DMS79 treated with DMSO at 0.1 percent for 48 hours (cell line): ENCODE measurements at regions not wholly inside any gene's neighbourhood (a gene's known extent, or its start where the extent isn't known, plus 50 kb on each side); places are given as distances from the start of the nearest gene placed in this dataset.
A peak's percentile ranks its signal among the peaks of the same experiment; 100 is the strongest.
"Not testable (repeated sequence)": the region's sequence is repeated elsewhere in the genome, so short reads cannot be mapped to it uniquely, and the experiment has no call there.

ENCODE experiments used
- DNase-seq: peaks from one replicate; lab custom pipeline; 2025; lab: John Stamatoyannopoulos, UW

DNA sequence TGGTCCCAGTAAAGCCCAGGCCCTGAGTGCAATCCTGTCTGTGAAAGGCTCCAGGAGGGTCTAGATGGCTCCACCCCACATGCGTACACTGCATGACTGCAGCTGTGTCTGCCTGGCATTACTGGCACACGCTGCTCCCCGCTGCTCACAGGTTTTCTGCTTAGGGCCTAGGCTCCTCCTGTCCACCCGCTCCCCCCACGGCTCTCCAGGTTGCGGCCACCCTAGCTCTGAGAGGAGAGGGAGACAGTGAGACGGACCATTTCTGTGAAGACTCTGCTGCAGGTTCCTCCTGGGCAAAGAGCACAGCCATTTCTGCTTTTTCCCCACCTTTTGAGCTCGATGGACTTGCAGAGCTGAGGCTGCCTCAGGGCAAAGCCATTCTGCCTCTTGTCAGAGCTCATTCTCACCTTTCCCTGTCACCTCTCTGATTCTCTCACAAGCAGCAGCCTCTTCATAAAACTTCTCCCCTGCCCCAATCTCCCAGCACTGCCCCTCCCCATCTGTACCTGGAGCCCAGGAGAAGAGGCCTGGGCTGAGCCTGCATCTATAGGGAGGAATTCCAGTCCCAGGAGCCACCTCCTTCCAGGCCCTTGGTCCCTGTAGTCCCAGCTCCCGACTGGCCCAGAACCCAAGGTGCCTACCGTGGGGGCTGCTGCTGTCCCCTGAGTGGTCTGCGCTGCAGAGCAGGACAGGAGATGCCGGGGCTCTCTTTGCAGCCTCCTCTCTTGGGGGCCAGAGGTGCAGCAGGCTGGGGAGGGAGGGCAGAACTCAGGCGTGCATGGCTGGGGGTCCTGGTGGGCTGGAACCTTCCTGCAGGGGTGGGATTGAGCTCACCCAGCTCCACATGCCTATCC, 433.7 kb upstream of the B3GAT1 start:
- no peak for DNase-seq

DNA sequence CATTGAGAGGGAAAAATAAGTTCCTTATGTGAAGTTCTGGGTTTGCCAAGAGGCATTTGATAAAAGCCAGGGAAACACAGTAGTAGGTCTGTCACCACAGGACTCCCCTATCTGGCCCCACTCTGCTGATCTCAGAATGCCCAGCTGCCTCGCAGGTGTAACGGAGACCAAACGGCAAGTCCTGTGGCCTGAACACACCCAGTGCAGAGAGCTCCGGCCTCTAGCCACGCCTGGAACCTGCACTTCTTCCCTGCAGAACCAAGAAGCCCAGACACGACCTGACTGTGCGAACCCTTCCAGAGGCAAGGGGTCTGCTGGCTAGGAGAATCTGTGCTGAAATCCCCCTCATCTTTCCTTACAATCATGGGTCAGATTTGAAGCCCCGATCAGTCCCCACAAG, 432.8 kb upstream of the B3GAT1 start:
- DNase-seq: no peak

DNA sequence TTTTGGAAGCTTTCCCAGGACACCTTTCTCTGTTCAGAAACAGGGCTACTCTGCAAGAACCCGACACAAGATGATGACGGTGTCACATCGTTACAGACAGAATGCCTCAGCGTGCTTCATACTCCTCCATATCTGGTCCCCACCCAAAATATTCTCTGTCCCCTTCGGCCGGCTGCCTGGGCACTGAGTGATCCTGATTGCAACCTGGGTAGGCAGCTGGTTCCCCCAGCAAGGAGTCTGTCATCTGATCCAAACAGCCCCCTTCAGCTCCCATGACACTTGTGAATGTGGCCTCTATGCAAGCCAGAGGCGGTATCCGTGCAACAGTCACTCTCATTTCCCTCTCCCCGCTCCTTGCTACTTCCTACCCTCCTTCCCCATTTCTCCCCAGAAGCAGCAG, 431.7 kb upstream of the B3GAT1 start:
- no peak for DNase-seq

DNA sequence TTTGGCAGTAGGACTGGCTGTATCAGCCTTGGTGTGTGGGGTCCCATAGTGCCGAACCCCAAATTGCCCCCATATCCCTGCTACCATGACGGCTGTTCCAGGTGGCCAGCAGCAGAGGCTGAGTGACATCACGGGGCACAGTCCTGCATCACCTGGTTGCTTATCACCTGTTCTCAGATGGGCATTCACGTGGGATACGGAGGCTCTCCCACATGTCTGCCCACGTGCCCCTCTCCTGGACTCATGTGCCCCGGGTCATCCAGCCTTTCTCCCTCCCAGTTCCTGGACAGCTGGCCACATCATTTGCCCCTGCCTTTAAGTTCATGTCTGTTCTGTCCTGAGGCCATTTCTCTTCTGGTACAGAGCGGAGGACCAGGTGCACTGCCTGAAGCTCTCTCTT, 431.0 kb upstream of the B3GAT1 start:
- DNase-seq: no peak

DNA sequence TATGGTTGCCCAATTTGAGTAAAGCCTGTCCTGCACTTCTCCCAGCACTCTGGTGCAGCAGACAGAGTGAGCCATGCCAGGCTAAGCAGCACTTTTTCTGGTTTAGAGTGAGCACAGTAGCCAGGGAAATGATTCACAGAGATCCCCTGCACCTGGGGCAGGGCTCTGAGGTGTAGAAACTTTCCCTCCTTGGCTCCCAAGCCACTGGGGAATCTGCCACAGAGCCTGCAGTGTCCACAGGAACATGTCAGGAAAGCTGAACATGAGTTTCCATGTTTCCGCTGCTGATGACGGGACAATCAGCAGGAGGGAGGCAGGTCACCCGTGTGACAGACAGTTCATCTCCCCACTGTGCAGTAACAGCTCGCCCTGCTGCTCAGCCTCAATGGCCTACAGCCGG, 429.9 kb upstream of the B3GAT1 start:
- DNase-seq: peak; percentile 69

DNA sequence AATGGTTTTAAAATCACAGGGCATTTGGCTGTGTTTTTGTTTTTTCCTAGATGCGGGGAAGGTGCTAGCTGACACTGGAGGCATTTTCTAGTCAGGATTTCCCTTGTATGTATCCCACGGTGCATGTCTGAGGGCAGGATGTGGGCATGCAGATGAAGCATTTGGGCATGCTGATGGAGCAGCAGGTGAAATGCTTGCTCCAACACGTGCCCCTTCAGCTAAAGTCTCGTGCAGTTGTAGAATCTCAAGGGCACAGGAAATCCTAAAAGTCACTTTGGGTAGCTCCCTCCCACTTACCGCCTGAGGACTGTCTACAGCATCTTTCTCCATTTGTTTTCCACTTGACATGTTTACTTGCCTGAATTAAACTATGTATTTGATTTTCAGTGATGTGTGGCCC, 429.4 kb upstream of the B3GAT1 start:
- DNase-seq: peak; percentile 99

DNA sequence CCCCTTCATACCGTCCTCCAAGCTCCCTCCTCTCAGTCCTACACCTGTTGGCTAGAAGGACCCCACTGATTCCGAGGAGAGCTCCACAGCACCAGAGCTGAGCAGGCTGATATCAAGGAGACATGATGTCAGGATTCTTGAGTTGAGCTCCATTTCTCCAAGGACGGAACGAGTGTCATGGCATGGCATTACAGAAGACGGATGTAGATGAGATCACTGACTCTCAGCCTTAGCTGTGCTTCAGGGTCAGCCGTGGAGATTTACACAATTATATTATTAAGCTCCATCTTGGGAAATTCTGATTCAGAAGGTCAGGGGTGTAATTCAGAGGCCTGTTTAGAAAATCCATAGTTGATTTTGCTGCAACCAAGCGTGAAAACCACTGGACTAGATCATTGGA, 428.9 kb upstream of the B3GAT1 start:
- DNase-seq: no peak

DNA sequence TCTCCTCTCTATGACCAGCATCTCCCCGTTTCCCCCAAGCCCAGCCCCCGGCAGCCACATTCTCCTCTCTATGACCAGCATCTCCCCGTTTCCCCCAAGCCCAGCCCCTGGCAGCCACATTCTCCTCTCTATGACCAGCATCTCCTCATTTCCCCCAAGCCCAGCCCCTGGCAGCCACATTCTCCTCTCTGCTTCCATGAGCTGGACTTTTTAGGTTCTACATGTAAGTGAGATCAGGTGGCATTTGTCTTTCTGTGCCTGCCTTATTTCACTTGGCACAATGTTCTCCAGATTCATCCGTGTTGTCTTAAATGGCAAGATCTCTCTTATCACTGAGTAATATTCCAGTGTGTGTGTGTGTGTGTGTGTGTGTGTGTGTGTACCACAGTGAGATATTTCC, 428.1 kb upstream of the B3GAT1 start:
- not testable (repeated sequence) for DNase-seq

DNA sequence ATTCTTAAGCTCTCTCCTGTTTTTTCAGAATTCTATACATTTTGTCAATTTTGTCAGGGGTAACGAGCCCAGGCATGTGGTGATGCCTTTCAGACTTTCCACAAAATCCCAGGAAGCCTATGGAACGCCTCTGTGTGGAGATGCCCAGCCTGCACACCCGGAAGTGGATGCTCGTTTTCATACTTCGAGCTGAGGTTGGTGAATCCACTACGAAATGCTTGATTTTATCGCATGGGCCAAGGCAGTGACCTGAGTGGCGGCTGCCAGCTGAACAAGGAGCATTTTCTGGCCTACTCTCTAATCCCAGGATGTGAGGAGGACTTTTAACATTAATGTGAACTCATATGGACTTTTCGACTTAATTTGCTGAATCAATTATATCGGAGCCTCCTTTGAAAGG, 426.7 kb upstream of the B3GAT1 start:
- no peak for DNase-seq

DNA sequence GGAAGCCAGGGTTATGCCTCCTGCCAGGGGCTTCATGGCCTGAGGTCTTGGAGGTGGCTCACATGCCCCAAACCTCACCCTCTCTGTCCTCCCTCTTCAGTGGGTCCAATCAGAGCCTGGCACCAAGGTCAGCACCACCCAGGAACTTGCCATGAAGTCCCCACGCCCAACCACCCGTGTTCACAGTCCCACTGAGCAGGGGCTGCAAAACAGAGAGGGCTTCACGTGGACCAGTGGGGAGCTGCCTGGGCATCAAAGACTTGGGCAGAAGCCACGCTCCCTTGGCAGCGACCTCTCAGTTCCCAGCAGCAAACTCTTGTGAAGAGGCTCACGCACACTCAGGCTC, 425.8 kb upstream of the B3GAT1 start:
- DNase-seq: peak; percentile 23

DNA sequence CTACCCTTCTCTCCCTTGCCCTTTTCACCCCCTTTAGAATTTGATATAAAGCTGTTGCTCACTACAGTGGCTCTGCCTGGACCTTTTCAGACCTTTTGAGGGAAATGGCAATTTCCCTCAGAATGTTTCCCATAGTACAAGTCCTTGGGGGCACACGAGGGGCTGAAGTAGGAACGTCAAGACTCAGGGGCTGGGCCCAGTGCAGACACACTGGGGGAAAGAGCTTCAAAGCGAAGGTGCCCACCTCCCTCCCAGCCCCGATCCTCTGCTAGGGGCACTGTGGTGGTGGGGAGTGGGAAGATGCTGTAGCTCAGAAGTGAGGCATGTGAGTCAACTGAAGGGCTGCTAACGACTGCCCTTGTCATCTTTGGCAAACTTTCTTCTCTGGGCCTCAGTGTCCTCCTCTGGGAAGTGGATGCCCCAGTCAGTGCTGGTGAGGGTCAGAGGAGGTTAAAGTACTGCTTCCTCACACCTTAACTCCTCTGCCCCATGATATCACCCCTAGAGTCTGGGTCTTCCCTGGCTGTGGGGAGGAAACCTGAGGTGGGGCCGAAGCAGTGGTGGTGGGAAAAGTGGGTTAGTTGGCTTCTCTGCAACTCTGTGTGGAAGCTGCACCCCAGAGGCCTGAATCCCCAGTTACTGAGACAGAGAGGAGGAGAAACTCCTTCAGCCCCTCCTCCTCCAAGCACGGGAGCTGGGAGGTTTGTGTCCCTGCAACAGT, 425.3 kb upstream of the B3GAT1 start:
- no peak for DNase-seq

DNA sequence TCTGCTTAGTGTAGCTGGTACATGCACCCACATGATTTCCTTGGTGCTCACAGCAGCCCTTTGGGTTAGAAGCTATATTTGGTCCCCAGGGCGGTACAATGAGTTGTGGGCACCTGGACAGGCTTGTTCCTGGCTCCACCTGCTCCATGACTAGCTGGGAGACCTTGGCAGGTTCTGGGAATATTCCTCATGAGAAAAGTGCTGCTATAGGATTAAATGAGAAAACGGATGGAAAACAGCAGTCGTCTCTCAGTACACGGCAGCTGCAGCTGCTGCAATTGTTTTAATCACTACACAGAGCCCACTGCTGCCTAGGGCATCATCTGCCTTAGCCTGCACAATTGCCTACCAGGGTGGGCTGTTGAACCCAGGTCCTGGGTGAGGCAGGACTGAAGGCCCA, 424.5 kb upstream of the B3GAT1 start:
- DNase-seq: no peak

DNA sequence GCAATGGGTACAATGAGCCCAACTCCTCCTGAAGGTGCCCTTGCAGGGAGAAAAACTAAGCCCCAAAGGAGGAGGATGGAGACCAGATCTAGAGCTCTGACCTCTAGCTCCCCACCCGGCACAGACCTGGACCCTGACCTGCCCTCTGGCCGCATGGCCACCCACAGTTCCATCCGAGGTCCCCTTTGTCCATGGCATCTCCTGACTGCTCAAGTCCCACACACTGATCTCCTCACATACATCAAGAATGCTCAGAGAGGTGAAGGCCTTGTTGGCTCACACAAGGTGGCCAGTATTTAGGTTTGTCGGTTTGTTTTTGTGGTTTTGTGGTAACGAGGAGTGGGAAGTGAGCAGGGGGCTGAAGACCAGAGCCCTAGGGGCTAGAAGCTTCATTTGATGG, 423.5 kb upstream of the B3GAT1 start:
- DNase-seq: no peak

DNA sequence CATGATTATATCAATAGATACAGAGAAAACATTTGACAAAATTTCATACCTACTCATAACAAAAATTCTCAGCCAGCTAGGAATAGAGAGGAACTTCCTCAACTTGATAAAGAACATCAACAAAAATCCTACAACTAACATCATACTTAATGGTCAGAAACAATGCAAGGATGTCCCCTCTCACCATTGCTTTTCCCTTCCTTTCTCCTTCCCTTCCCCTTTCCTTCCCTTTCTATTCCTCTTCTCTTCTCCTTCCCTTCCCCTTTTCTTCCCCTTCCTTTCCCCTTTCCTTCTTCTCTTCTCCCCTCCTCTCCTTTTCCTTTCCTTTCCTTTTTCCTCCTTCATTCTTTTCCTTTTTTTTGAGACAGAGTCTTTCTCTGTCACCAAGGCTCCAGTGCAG, 418.3 kb upstream of the B3GAT1 start:
- DNase-seq: no peak

DNA sequence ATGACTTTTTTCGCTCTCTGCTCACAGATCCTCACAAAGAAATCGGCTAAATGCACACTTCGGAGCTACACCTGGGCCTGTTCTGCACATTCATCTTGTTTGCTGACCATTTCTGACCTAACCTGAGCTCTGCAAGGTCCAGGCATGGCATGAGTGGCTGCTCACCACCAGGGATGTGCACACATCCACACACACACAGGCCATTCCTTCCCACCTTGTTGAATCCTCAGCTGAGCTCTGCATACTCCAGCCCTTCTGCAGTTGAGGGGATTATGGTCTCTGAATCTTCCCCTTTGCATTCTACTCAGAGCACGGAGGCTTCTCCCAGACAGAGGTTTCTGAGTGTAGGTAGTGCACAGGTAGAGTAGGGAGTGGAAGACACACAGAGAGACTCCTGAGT, 411.9 kb upstream of the B3GAT1 start:
- no peak for DNase-seq

DNA sequence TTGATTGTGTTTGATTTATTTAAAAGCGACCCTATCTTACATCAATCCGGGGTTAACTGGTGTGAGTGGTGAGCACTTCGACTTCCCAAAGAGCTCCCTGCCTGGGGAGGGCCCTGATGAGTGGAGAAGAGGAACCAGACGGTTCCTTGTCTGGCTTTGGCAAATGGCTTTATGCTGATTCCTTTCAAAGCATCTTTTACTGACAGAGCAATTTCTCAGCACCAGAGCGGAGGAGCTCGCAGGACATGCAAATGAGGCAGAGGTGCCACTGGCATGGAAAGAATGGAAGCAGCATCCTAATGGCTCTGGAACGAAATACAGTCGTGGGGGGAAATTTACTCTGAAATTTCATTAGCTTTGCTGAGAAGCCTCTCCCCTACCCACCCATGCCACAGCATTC, 410.9 kb upstream of the B3GAT1 start:
- DNase-seq: no peak

DNA sequence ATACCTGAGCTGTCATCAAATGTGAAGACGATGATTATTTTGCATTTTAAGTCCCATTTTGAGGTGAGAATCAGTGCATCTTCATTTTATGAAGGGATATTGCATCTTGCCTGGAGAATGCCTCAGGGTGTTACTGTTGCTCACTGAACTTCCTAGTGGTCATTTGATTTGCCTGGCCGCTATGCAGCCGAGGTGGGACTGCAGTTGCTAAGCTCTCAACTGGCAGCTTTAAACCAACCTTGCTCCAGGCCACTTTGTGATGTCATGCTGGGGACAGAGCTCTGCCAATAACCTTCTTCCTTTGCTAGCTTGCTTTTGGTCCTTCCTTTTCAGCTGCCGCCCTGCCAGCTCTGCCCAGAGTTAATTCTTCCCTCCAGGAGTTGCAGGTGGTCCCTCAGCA, 409.4 kb upstream of the B3GAT1 start:
- DNase-seq: no peak

DNA sequence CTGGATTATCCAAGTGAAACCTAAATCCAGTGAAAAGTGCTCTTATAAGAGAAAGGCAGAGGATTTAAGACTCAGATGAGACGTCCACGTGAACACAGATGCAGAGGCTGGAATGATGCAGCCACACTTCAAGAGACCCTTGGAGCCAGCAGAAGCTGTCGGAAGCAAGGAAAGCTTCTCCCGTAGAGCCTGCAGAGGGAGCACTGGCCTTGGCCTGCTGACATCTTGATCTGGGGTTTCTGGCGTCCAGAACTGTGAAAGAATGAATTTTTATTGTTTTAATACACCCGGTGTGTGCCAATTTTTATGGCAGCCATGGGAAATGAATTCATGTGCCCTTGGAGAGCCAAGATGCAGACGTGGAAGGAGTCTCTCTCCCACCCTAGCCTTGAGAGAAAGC, 407.0 kb upstream of the B3GAT1 start:
- no peak for DNase-seq

DNA sequence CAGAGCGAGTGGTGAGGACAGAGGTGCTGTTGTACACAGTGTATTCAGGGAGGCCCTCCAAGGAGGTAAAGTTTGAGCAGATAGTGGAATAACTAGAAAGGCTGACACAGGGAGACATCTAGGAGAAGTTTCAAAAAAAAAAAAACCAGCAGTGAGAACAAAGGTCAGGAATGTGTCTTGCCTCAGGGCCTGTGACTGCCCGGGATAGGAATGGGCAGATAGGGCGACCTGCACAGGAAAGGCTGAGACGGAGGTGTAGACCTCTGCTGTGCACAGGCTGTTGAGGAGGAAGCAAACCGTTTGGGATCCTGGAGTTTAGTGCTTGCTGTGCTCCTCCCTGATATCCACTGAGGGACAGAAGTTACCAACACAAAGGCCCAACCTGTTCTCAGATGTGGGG, 406.5 kb upstream of the B3GAT1 start:
- no peak for DNase-seq

DNA sequence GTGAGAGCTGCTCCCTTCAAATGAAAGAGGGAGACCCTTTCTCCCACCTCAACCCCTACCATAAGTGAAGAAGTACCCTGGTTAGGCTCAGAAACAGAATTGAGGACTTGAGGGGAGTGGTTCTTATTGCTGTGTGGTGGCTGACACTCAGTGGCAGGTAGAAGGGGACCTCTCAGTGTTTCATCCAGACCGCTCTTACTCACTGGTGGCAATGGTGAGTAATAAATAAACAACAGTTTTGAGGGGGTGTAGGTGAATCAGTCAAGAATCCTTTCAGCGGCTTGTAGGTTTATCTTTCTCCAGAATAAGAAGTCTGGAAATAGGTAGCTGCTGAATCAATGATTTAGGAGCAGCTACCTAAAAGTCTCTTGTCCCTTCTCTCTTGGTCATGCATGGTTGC, 403.4 kb upstream of the B3GAT1 start:
- no peak for DNase-seq

DNA sequence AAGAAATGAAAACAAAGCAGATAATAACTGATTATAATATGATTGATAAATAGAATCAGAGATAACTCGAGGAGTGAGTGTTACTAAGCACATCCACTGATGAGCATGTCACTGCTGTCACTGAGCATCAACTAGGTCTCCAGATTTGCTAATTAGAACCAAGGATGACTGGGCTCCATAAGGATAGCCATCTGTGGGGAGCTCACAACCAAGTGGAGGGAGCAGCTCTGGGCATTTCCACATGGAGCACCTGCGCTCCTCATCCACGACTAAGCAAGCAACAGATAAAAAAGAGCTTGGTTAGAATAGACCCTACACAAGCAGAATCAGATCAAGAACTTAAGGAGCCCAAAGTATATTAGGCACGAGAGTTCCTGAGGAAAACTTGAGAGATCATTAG, 396.0 kb upstream of the B3GAT1 start:
- DNase-seq: no peak

DNA sequence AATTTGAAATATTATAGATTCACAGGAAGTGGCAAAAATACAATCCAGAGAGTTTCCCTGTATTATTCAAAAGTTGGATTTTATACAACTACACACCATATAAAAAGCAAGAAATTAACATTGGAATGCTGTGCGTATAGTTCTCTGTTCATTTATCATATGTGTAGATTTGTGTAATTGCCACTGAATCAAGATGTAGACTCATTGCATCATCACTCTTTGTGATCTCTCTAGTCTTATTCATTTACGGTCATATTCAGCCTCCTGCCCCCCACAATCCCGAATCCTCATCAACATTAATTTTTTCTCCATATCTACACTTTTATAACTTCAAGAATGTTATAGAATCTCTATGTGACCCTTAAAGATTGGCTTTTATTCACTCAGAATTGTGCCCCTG, 390.6 kb upstream of the B3GAT1 start:
- DNase-seq: no peak

DNA sequence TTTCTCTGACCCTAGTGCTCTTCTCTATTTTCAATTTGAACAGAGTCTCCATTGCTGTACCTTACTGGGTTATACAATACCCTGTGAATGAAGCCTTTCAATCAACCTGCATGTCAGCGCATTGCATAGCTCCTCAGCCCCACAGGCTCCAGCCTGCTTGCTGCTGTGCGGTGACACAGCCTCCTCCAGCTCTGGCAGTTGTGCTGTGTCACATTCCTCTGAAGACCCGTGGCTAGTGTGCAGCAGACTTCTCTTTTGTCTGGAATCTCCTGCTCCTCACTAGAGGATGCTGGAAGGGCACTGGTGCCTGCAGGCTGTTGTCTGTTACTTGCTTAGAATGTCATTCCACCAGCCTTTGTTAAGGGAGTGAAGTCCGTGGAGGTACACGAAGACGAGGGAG, 390.1 kb upstream of the B3GAT1 start:
- no peak for DNase-seq

DNA sequence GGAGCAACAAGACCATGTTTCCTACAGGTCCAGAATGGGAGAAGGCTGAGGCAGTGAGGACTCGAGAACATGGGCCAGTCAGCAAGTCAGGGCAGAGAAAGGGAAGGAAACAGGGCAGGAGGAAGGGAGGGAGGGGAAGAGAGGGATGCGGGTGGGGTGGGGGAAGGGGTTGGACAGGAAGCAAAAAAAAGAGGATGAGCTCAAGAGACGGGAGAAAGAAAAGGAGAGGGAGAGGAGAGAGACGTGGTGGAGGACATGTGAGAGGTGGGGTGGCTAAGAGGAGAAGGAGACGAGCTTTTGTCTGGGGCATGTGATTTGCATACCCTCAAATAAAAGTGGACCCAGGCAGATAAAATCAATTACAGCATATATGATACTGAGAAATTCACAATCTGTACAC, 389.5 kb upstream of the B3GAT1 start:
- DNase-seq: no peak
